PC-9 (cell line): ENCODE measurements at regions not wholly inside any gene's neighbourhood (a gene's known extent, or its start where the extent isn't known, plus 50 kb on each side); places are given as distances from the start of the nearest gene placed in this dataset.

Source experiments
- BruUV-seq: library from RNA; stranded (reverse); fragments of 400-500 nt; replicated peaks from 2 replicates; lab custom pipeline; 2021; lab: Mats Ljungman, UMichigan
- CTCF ChIA-PET: fragments of 300-600 bp; sonication (Branson Sonifier 250); formaldehyde crosslinking; loops from one replicate; lab custom pipeline; 2022; ENCODE audit warnings: antibody characterized with exemption; lab: Charles Lee
- POLR2A ChIA-PET: fragments of 300-600 bp; sonication (Branson Sonifier 250); formaldehyde crosslinking; loops from one replicate; lab custom pipeline; 2022; ENCODE audit warnings: antibody characterized with exemption; ENCODE audit not compliant: unreplicated experiment; lab: Charles Lee
- DNase-seq, 2 experiments: peaks; one replicate each; pipeline versions ENCODE4 v3.0.0 to v3.0.0-alpha.2; 2015 to 2022; ENCODE audit warnings: mixed read lengths in 1 of 2
- H2AFZ ChIP-seq: fragments of 200-600 bp; sonication (generic); 2 replicates; pipeline ENCODE4 v1.8.1; 2017; ENCODE audit warnings: antibody characterized with exemption
- H3F3A ChIP-seq: fragments of 200-600 bp; sonication (generic); 2 replicates; pipeline ENCODE4 v1.8.1; 2017; ENCODE audit warnings: antibody characterized with exemption, mild to moderate bottlenecking, low read depth; ENCODE audit not compliant: insufficient read depth
- H3K27ac ChIP-seq: fragments of 200-600 bp; sonication (generic); 2 replicates; pipeline ENCODE4 v1.6.1; 2016; ENCODE audit warnings: mixed run types
- H3K27me3 ChIP-seq: fragments of 200-600 bp; sonication (generic); 2 replicates; pipeline ENCODE4 v1.6.1; 2016; ENCODE audit warnings: low read depth, mixed run types; ENCODE audit not compliant: insufficient read depth
- H3K36me3 ChIP-seq: fragments of 200-600 bp; sonication (generic); 2 replicates; pipeline ENCODE4 v1.6.1; 2016; ENCODE audit warnings: low read depth, mixed run types
- H3K4me1 ChIP-seq: fragments of 200-600 bp; sonication (generic); replicated peaks from 2 replicates; pipeline ENCODE4 v1.6.1; 2016; ENCODE audit warnings: mixed run types; ENCODE audit not compliant: insufficient read depth
- H3K4me2 ChIP-seq: fragments of 200-600 bp; sonication (generic); 2 replicates; pipeline ENCODE4 v1.6.1; 2017; ENCODE audit warnings: mixed run types
- H3K4me3 ChIP-seq: fragments of 200-600 bp; sonication (generic); 2 replicates; pipeline ENCODE4 v1.6.1; 2016; ENCODE audit warnings: mixed run types
- H3K79me2 ChIP-seq: fragments of 200-600 bp; sonication (generic); 2 replicates; pipeline ENCODE4 v1.6.1; 2017; ENCODE audit warnings: low read depth, mixed run types
- H3K9me2 ChIP-seq: fragments of 200-600 bp; sonication (generic); 2 replicates; pipeline ENCODE4 v1.8.1; 2017; ENCODE audit warnings: mild to moderate bottlenecking; ENCODE audit not compliant: insufficient read depth
- H3K9me3 ChIP-seq: fragments of 200-600 bp; sonication (generic); 2 replicates; pipeline ENCODE4 v1.8.1; 2016; ENCODE audit warnings: low read depth; ENCODE audit not compliant: insufficient read depth
- H4K20me1 ChIP-seq: fragments of 200-600 bp; sonication (generic); 2 replicates; pipeline ENCODE4 v1.8.1; 2017; ENCODE audit not compliant: insufficient read depth
- EZH2 ChIP-seq: fragments of 200-600 bp; sonication (generic); IDR thresholded peaks from 2 replicates; pipeline ENCODE4 v1.8.0; 2017; ENCODE audit warnings: antibody characterized with exemption, low read depth
- intact Hi-C: fragments of 100-400 bp; cut with micrococcal nuclease; formaldehyde crosslinking; loops from one replicate; pipeline ENCODE4 v1.10.0; 2022; ENCODE audit not compliant: unreplicated experiment
- TF ChIP-seq, protein P1 (sequence below): fragments of 200-600 bp; sonication (generic); conservative IDR thresholded peaks from 2 replicates; pipeline ENCODE4 v1.6.1; 2017; ENCODE audit warnings: mixed run types, antibody characterized with exemption, mild to moderate bottlenecking, moderate library complexity

DNA sequence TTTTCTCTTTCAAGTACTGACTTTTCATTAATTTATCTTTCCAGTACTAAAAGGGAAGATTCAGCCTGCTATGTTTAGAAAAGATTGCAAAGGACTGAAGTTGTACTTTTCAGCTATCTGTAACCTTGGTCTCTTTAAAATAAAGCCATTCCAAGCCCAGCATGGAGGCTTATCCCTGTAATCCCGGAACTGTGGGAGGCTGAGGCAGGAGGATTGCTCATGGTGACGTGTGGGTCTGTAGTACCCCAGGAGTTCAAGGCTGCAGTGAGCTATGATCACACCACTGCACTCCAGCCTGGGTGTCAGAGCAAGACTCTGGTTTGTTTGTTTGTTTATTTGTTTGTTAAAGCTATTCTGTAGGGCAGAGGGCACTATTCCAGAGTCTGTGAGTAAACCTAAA lies 50.6 kb upstream of the TMEM170B start:
- intact Hi-C loops, result no loop called here
- Histone ChIP-seq H2AFZ (no peak overlapping the region), H3K4me1 (no peaks in the 10 kb centered on the region), H3K27me3 (no peaks in the 10 kb centered on the region), H3F3A (no peaks in the 10 kb centered on the region), H3K9me3 (no peaks in the 10 kb centered on the region), H3K4me3 (no peak overlapping the region), H3K36me3 (no peaks in the 10 kb centered on the region), H3K79me2 (no peaks in the 10 kb centered on the region), H3K4me2 (no peak overlapping the region), H4K20me1 (no peaks in the 10 kb centered on the region), H3K9me2 (no peaks in the 10 kb centered on the region), H3K27ac (no peak overlapping the region)
- no peak for TF ChIP-seq EZH2
- TF ChIP-seq, protein P1, sequence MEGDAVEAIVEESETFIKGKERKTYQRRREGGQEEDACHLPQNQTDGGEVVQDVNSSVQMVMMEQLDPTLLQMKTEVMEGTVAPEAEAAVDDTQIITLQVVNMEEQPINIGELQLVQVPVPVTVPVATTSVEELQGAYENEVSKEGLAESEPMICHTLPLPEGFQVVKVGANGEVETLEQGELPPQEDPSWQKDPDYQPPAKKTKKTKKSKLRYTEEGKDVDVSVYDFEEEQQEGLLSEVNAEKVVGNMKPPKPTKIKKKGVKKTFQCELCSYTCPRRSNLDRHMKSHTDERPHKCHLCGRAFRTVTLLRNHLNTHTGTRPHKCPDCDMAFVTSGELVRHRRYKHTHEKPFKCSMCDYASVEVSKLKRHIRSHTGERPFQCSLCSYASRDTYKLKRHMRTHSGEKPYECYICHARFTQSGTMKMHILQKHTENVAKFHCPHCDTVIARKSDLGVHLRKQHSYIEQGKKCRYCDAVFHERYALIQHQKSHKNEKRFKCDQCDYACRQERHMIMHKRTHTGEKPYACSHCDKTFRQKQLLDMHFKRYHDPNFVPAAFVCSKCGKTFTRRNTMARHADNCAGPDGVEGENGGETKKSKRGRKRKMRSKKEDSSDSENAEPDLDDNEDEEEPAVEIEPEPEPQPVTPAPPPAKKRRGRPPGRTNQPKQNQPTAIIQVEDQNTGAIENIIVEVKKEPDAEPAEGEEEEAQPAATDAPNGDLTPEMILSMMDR, result no peak
- ChIA-PET POLR2A (no interaction called here), CTCF (no interaction called here)
- DNase-seq, result no peak
- BruUV-seq, result no TSS peak

DNA sequence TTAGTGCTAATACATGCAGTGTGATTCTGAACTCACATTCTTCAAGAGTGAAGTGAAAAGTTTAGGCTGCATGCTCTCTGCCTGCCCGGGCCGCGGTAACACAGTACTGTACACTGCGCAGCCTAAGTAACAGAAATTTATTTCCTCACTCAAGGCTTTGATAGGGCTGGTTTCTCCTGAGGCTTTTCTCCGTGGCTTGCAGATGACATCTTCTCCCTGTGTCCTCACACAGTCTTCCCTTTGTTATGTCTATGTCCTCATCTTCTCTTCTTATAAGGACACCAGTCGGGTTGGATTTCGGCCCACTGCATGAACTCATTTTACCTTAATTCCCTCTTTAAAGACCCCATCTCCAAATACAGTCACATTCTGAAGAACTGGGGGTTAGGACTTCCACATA lies 51.1 kb upstream of the TMEM170B start:
- DNase-seq, result no peak
- Histone ChIP-seq H3F3A (no peaks in the 10 kb centered on the region), H3K9me2 (no peaks in the 10 kb centered on the region), H3K9me3 (no peaks in the 10 kb centered on the region), H4K20me1 (no peaks in the 10 kb centered on the region), H3K4me1 (no peaks in the 10 kb centered on the region), H3K4me2 (no peak overlapping the region), H3K27me3 (no peaks in the 10 kb centered on the region), H3K79me2 (no peaks in the 10 kb centered on the region), H3K36me3 (no peaks in the 10 kb centered on the region), H2AFZ (no peak overlapping the region), H3K27ac (no peak overlapping the region), H3K4me3 (no peak overlapping the region)
- TF ChIP-seq EZH2, result no peak
- TF ChIP-seq, protein P1, result no peak
- intact Hi-C loops, result no loop called here
- CTCF ChIA-PET, result no interaction called here
- POLR2A ChIA-PET, result no interaction called here
- BruUV-seq, result no TSS peak

DNA sequence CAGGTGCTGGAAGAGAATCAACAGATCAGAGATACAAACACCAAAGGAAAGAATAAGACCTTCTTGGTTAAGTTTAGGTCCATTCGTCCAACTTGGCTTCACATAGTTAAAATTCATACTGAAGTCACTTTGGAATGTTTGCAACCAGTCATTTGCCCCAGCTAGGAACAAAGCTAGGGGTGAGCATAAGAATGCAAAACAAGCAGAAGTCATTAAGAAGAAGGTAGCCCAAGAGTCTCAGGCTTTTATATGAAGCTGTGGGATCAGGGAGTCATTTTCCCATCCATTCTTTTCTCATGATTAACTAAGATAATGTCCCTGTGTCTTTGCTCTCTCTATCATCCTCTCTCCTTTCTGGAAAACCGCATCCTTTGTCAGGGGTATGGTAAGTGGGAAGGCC lies 51.5 kb upstream of the TMEM170B start:
- no peak for TF ChIP-seq EZH2
- TF ChIP-seq, protein P1, result no peak
- no peak overlapping the region for H3K27ac ChIP-seq
- no peak overlapping the region for H3K4me2 ChIP-seq
- H3K4me1 ChIP-seq, result no peaks in the 10 kb centered on the region
- no peak overlapping the region for H3K4me3 ChIP-seq
- no peaks in the 10 kb centered on the region for H3K36me3 ChIP-seq
- BruUV-seq, result no TSS peak
- ChIA-PET POLR2A (no interaction called here), CTCF (no interaction called here)
- H3K9me3 ChIP-seq, result no peaks in the 10 kb centered on the region
- no peak overlapping the region for H2AFZ ChIP-seq
- DNase-seq, result no peak
- intact Hi-C loops, result no loop called here
- H3K27me3 ChIP-seq, result no peaks in the 10 kb centered on the region
- H3K9me2 ChIP-seq, result no peaks in the 10 kb centered on the region
- H3K79me2 ChIP-seq, result no peaks in the 10 kb centered on the region
- no peaks in the 10 kb centered on the region for H3F3A ChIP-seq
- H4K20me1 ChIP-seq, result no peaks in the 10 kb centered on the region
